Activated T-helper 17 cell treated with anti-CD3 and anti-CD28 coated beads, Interleukin-2, amount 50 U/mL, for 72 hours (primary cell): ENCODE measurements at regions not wholly inside any gene's neighbourhood (a gene's known extent, or its start where the extent isn't known, plus 50 kb on each side); places are given as distances from the start of the nearest gene placed in this dataset.
A peak's percentile ranks its signal among the peaks of the same experiment; 100 is the strongest.
"Not testable (repeated sequence)": the region's sequence is repeated elsewhere in the genome, so short reads cannot be mapped to it uniquely, and the experiment has no call there.

Experiments
- ATAC-seq: fragments of 150-1000 bp; cut with Tn5 transposase; replicated peaks from 2 replicates; pipeline ENCODE4 v1.10.0; 2021; ENCODE audit warnings: mild to moderate bottlenecking, moderate library complexity
- H3K27ac Mint-ChIP-seq: one replicate; pipeline ENCODE4 v1.8.0; 2022; ENCODE audit warnings: mixed read lengths
- H3K27me3 Mint-ChIP-seq: one replicate; pipeline ENCODE4 v1.8.0; 2022; ENCODE audit warnings: mixed read lengths
- H3K36me3 Mint-ChIP-seq: one replicate; pipeline ENCODE4 v1.8.0; 2022; ENCODE audit warnings: low read depth, mild to moderate bottlenecking, mixed read lengths
- H3K4me1 Mint-ChIP-seq: one replicate; pipeline ENCODE4 v1.8.0; 2022; ENCODE audit warnings: mixed read lengths
- H3K4me3 Mint-ChIP-seq: one replicate; pipeline ENCODE4 v1.8.0; 2022; ENCODE audit warnings: mild to moderate bottlenecking, mixed read lengths
- H3K9me3 Mint-ChIP-seq: one replicate; pipeline ENCODE4 v1.8.0; 2022; ENCODE audit warnings: mixed read lengths

GRCh38 chrY:18696788-18697187 is 76.7 kb downstream of the HSFY2 start:
- not testable (repeated sequence) for H3K36me3 Mint-ChIP-seq, H3K4me1 Mint-ChIP-seq, ATAC-seq, H3K4me3 Mint-ChIP-seq, H3K27me3 Mint-ChIP-seq, H3K27ac Mint-ChIP-seq, H3K9me3 Mint-ChIP-seq

- H3K4me3 Mint-ChIP-seq, H3K27ac Mint-ChIP-seq, H3K36me3 Mint-ChIP-seq: not testable (repeated sequence)
Measured at GRCh38 chrY:18704198-18704597, 69.3 kb downstream of the HSFY2 start.

GRCh38 chrY:18711785-18712184 is 61.8 kb downstream of the HSFY2 start:
- not testable (repeated sequence) for H3K27me3 Mint-ChIP-seq, H3K27ac Mint-ChIP-seq, H3K36me3 Mint-ChIP-seq, H3K4me3 Mint-ChIP-seq, ATAC-seq, H3K9me3 Mint-ChIP-seq, H3K4me1 Mint-ChIP-seq

More at GRCh38 chrY:18704198-18704597, 69.3 kb downstream of the HSFY2 start:
- H3K4me1 Mint-ChIP-seq, H3K27me3 Mint-ChIP-seq, H3K9me3 Mint-ChIP-seq, ATAC-seq: not testable (repeated sequence)

DNA sequence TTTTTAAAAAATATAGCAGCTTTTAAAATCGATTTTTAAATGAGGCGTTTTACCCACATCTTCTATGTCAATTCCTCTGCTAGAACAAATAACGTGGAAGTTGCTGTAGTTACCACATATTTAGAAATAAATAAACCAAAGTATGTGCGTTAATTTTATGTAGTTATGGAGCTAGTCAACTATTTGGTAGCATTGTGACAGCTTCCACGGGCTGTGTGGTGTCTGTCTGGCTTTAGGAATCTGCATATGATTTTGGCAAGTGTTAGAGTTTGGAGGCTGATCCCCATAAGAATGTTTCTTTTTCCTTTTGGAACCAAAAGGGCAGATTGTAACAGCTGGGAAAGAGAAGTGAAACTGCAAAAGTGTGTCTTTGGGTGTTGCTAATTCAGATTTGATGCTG is 59.8 kb downstream of the HSFY2 start:
- H3K36me3 Mint-ChIP-seq, H3K27ac Mint-ChIP-seq, H3K9me3 Mint-ChIP-seq, H3K4me1 Mint-ChIP-seq, H3K27me3 Mint-ChIP-seq, H3K4me3 Mint-ChIP-seq, ATAC-seq: not testable (repeated sequence)

DNA sequence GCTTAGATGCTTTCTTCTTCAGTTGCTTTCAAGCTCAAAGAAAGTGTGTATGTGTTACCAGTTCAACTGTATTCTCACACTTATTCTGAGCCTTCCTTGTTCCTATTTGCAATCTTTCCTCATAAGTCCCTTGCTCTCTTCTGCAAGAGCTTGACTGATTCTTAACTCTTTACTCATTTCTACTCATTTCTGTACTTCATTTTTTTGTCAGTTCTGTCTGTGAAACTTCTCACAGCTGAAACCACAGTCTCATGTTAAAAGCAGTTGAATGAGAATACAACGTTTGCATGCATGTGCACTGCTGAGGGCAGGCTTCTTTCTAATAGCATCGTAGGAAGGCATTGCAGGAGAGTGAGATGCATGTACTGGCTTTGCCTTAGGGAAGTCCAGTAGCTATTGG is 54.8 kb downstream of the HSFY2 start:
- H3K4me3 Mint-ChIP-seq, H3K36me3 Mint-ChIP-seq, H3K27me3 Mint-ChIP-seq, H3K4me1 Mint-ChIP-seq, H3K27ac Mint-ChIP-seq, H3K9me3 Mint-ChIP-seq: not testable (repeated sequence)
- ATAC-seq, result peak; percentile 38

GRCh38 chrY:18720395-18720794 is 53.1 kb downstream of the HSFY2 start:
- H3K27ac Mint-ChIP-seq, H3K27me3 Mint-ChIP-seq, H3K4me1 Mint-ChIP-seq, H3K9me3 Mint-ChIP-seq, H3K36me3 Mint-ChIP-seq, H3K4me3 Mint-ChIP-seq, ATAC-seq: not testable (repeated sequence)
